ENCODE measurements at regions not wholly inside any gene's neighbourhood (a gene's known extent, or its start where the extent isn't known, plus 50 kb on each side); places are given as distances from the start of the nearest gene placed in this dataset.

GRCh38 chr4:134911941-134912340 lies 710.4 kb upstream of the PABPC4L start:
- TF ChIP-seq, protein P1, sequence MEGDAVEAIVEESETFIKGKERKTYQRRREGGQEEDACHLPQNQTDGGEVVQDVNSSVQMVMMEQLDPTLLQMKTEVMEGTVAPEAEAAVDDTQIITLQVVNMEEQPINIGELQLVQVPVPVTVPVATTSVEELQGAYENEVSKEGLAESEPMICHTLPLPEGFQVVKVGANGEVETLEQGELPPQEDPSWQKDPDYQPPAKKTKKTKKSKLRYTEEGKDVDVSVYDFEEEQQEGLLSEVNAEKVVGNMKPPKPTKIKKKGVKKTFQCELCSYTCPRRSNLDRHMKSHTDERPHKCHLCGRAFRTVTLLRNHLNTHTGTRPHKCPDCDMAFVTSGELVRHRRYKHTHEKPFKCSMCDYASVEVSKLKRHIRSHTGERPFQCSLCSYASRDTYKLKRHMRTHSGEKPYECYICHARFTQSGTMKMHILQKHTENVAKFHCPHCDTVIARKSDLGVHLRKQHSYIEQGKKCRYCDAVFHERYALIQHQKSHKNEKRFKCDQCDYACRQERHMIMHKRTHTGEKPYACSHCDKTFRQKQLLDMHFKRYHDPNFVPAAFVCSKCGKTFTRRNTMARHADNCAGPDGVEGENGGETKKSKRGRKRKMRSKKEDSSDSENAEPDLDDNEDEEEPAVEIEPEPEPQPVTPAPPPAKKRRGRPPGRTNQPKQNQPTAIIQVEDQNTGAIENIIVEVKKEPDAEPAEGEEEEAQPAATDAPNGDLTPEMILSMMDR (IDR thresholded peaks at IDR 0.05; ENCODE audit: insufficient read depth, low read length, poor library complexity, severe bottlenecking): no peak
- no peak for TF ChIP-seq EZH2phosphoT487 (conservative IDR thresholded peaks at IDR 0.05; ENCODE audit: low read length)

All from SU-DHL-6 (cell line).